Activated CD8-positive, alpha-beta memory T cell treated with anti-CD3 and anti-CD28 coated beads for 1 hour (primary cell): ENCODE measurements at regions not wholly inside any gene's neighbourhood (a gene's known extent, or its start where the extent isn't known, plus 50 kb on each side); places are given as distances from the start of the nearest gene placed in this dataset.

ENCODE experiments used
- DNase-seq, 2 donors: peaks; one replicate each; pipeline ENCODE4 v3.0.0-alpha.2; 2020; ENCODE audit warnings: low read depth in 1 of 2; ENCODE audit errors: extremely low read depth in 1 of 2

DNA sequence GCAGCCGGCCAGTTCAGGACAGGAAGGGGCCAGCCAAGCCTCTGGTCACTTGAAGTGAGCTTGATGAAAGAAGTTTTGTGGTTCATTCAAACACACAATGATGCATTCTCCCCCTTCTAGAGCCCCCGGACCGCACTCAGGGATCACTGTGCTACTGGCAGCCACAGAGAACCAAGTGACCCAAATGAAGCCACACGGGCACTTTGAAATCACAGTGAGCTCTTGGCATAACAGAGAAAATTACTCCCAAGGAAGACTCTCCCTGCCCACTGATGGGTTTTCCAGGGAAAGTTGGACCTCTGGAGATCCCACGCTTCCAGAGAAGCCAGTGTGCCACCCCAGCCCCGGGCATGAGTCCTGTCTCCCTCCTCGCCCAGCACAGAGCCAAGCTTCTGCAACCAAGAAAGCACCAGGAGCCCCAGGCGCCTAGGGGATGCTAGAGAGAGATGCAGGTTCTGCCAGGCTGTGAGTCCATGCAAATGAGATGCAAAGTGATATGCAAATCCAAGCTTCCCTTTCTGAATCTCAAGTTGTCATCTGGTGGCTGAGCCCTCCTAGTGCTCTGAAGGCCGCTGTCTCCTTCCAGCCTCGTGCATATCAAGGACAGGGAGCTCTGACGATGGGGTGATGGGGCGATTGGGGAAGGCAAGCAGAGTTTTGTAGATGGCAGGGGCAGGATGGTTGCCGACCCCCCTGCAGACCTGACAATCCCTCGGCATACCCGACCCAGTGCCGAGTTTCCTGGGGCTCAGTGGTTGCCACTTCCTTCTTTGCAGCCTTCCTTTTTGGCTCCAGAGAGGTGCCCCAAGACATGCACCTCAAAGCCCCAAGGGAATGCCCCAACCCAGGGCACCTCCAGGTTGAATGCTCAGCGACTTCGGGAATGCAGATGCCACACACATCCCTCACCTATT lies 59.7 kb upstream of the TNRC6C start:
- no peak for DNase-seq

DNA sequence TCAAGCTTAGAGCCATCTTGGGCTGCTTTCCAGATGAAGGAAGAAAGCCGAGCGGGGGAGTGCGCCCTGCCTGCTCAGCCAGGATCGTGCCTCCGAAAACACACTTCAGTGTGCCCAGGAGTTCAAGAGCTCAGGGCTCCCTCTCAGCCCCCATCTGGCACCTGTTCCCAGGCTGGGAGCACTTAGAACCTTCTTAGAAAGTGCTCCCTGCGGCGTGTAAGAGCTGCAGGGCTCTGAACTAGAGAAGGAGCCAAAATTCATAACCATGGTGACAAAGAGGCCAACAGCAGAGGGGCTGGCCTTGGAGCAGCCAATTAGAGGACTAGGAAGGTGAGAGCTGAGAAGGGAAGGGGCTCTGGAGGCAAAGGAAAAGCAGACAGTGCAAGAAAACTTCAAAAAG lies 59.0 kb upstream of the TNRC6C start:
- no peak for DNase-seq

DNA sequence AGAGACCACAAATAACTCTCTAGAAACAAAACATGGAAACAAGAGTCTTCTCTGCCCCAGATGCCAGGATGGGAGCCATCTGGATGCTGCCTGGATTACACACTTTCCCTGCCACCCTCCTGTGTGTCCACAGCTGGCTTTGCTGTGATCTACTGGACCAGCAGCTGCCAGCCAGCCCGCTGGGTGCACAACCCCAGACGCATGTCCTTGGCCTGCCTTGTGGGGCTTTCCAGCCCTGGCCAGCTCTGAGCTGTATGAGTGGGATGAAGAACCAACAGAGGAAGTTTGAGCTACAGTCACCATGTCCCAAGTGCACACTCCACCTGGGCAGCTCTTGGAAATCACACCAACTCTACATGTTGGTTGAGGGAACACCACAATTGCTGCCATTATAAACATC lies 57.0 kb upstream of the TNRC6C start:
- DNase-seq = no peak

DNA sequence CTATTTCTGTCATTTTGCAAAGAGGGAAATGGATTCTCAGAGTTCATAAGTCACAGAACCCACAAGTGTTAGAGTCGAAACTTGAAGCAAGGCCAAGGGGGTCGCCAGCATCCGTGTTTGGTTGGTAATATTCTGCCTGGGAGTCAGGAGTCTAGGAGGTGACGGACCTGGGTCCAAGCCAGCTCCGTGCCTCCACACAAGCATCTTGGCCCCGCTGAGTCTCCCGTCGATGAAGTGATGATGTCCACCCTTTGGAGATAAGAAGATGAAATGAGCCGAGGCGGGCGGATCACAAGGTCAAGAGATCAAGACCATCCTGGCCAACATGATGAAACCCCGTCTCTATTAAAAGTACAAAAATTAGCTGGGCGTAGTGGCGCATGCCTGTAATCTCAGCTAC lies 53.2 kb upstream of the TNRC6C start:
- no peak for DNase-seq

DNA sequence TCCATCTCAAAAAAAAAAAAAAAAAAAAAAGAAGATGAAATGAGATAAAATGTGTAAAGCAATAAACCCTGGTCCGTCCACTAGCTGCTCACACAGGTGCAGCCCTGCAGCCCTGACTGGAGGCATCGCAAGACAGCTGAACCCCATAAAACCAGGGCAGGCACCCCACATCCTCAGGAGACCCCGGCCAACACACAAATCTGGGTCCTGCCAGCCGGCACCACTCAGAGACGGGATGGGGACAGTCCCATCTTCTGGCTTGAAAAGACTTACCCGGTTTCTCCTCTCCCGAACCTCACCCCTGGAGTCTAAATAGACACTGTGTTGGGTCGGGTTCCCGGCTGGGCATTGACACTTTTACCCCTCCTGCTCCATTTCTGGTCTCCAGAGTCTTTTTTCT lies 52.7 kb upstream of the TNRC6C start:
- no peak for DNase-seq

DNA sequence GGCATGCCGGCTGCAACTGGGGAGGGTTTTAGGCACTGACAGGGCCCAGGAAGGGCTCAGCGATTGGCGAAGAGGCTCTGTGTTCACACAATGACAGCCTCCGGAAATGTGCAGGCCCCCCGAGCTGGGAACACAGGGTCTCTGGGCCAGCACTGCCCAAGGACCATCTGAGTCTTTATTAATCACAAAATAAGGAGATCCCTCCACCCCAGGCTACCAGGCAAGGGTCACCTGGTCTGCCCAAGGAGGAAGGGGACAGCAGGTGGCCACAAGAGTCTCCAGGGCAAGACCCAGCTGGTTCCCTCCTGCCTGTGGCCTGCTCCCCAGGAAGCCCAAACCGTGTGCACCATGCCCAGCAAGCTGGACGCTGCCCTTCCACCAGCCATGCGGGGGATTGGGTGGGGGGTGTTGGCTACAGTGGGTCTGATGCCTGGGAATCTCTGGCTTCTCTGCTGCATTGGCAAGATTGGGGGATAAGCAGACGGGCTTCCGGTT lies 52.1 kb upstream of the TNRC6C start:
- no peak for DNase-seq

DNA sequence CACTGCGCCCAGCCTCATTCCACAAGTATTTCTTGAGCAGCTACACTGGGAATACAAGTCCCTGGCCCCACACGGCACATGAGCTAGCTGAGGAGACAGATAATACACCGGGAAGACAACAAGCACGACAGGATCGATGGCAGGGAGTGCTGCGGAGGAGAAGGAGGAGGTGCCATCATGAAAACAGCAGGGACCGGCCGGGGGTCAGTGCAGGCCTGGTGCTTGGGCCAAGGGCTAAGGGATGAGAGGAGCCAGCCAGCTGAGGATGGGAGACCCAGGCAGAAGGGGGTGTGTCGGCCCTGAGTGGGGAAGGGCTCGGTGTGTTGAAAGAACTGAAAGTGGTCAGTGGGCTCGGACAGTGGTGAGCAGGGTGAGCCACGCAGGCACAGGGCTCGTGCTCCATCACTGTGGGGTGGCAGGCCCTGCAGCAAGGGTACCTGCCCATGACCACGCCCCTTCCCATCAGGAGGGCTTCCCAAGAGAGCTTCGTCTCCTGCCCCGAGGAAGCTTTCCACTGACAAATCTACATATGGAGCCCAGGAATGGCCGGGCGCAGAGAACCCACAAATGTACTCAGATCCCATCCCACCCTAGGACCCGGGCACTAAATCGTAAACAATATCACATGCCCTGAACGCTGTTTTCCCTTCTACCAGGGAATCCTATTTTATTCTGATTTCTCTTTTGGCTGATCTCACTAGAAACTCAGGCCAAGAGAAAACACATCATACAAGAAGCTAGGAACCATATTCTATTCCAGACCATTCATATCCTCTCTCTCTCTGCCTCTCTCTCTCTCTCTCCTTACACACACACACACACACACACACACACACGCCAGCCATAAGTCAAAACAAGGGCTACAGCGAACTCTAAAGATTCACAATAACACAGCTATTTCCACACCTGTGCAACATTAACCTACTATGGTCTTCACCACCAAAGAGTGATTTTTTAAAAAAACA lies 50.7 kb upstream of the TNRC6C start:
- no peak for DNase-seq

DNA sequence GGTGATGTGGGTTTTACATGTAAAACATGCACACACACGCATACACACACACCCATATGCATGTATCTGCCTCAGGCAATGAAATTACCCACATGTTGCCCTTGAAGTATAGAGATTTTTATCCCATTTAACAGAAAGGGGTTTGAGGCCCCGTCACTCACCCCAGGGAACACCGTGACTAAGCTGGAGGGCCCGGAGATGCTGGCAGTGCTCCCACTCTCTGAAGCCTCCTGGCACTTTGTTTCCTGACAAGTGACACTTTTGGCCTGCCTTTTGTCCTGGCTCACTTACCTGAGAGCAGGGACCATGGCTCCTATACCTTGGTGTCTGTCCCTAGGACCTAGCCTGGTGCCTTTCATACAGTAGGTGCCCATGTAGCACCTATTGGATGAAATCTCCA lies 50.0 kb upstream of the TNRC6C start:
- DNase-seq = no peak
